ENCODE measurements at regions not wholly inside any gene's neighbourhood (a gene's known extent, or its start where the extent isn't known, plus 50 kb on each side); places are given as distances from the start of the nearest gene placed in this dataset.
A peak's percentile ranks its signal among the peaks of the same experiment; 100 is the strongest.

GRCh38 chr13:34208336-34208735 lies 390.4 kb downstream of the RFC3 start:
- ATAC-seq (ENCODE audit: low read depth) (no peak; the same call in 1 of the 2 replicates), DNase-seq (peak; percentile 21)
- H3K23ac ChIP-seq (ENCODE audit: low read depth, low read length): no peak overlapping the region
- no peak overlapping the region for H3K18ac ChIP-seq (ENCODE audit: low read depth, low read length)
- no peak overlapping the region for H2BK15ac ChIP-seq (ENCODE audit: low read depth, low read length)
- in situ Hi-C loops (cut with MboI; ENCODE audit: low sequenced_read_pairs): no loop called here
- H2BK5ac ChIP-seq (ENCODE audit: low read depth, low read length, poor library complexity, severe bottlenecking): no peak overlapping the region
- H3K27ac ChIP-seq (ENCODE audit: insufficient read depth, low read length): no peak overlapping the region
- H2AFZ ChIP-seq (replicated peaks; ENCODE audit: low read length, poor library complexity): no peak overlapping the region
- no peak for TF ChIP-seq USF2 (IDR thresholded peaks at IDR 0.05; ENCODE audit: low read depth, low read length)
- no peak for TF ChIP-seq RFX5 (IDR thresholded peaks at IDR 0.05; ENCODE audit: low read depth, low read length)
- no peak for TF ChIP-seq MXI1 (IDR thresholded peaks at IDR 0.05; ENCODE audit: borderline replicate concordance, low read depth, low read length)
- no peak for TF ChIP-seq POLR2A (IDR thresholded peaks at IDR 0.05; ENCODE audit: low read depth, low read length)
- no peak for TF ChIP-seq MAFK (IDR thresholded peaks at IDR 0.05; ENCODE audit: low read depth, low read length)
- no peak for TF ChIP-seq NFE2L2 (IDR thresholded peaks at IDR 0.05; ENCODE audit: low read depth, low read length)
- no peak for TF ChIP-seq CHD1 (IDR thresholded peaks at IDR 0.05; ENCODE audit: low read depth, low read length)
- no peak for TF ChIP-seq BHLHE40 (IDR thresholded peaks at IDR 0.05; ENCODE audit: low read depth, low read length)
- TF ChIP-seq ELK1 (IDR thresholded peaks at IDR 0.05; ENCODE audit: borderline replicate concordance, low read depth, low read length): no peak
- TF ChIP-seq CEBPB (IDR thresholded peaks at IDR 0.05; ENCODE audit: low read depth, low read length): no peak
- TF ChIP-seq FOS (IDR thresholded peaks at IDR 0.05; ENCODE audit: low read depth, low read length): no peak
- TF ChIP-seq RCOR1 (IDR thresholded peaks at IDR 0.05; ENCODE audit: insufficient replicate concordance, low read length): no peak
- TF ChIP-seq RAD21 (IDR thresholded peaks at IDR 0.05; ENCODE audit: low read length): no peak
- no peak for TF ChIP-seq CTCF (conservative IDR thresholded peaks at IDR 0.05; ENCODE audit: low read depth, low read length)
- no peak overlapping the region for H4K5ac ChIP-seq (ENCODE audit: low read depth, low read length)
- H2AK5ac ChIP-seq (ENCODE audit: low read depth, low read length): no peak overlapping the region
- H4K8ac ChIP-seq (ENCODE audit: low read depth in 2 of 2, low read length in 2 of 2): no peak overlapping the region
- no peak overlapping the region for H3K4me2 ChIP-seq (ENCODE audit: low read depth, low read length)
- no peaks in the 10 kb centered on the region for H3K27me3 ChIP-seq (ENCODE audit: control insufficient read depth, insufficient read depth, low read length)
- H4K91ac ChIP-seq (ENCODE audit: insufficient read depth, low read depth, low read length): no peak overlapping the region
- H3K79me1 ChIP-seq (ENCODE audit: low read depth in 1 of 2, low read length in 2 of 2): no peaks in the 10 kb centered on the region
- H4K20me1 ChIP-seq (ENCODE audit: insufficient read depth, low read length): no peaks in the 10 kb centered on the region
- no TSS peak for BruUV-seq (replicated peaks)
- no peak overlapping the region for H3K56ac ChIP-seq (ENCODE audit: extremely low read depth, insufficient read depth, low read length)
- H2BK20ac ChIP-seq (ENCODE audit: low read depth, low read length): no peak overlapping the region
- dilution Hi-C loops (cut with HindIII; ENCODE audit: low sequenced_read_pairs, unreplicated experiment): no loop called here
- H3K9me3 ChIP-seq (ENCODE audit: control insufficient read depth, insufficient read depth, low read length): no peaks in the 10 kb centered on the region
- no peak overlapping the region for H2AK9ac ChIP-seq (replicated peaks; ENCODE audit: low read depth, low read length, poor library complexity)
- no CpG with 5 or more reads among the region's 1 CpG for WGBS, 2 experiments (ENCODE audit: extremely low coverage in 2 of 2, insufficient read length in 1 of 2)
- ChIA-PET CTCF (no interaction called here), POLR2A (ENCODE audit: unreplicated experiment) (no interaction called here)
- H3K9ac ChIP-seq (ENCODE audit: low read depth, low read length): no peak overlapping the region
- H3K14ac ChIP-seq (replicated peaks; ENCODE audit: low read depth, low read length): peak overlapping the region; percentile 40
- H3K4me3 ChIP-seq (ENCODE audit: insufficient read depth, low read depth, low read length): no peak overlapping the region
- H2BK120ac ChIP-seq (ENCODE audit: low read depth, low read length): no peak overlapping the region
- H3K36me3 ChIP-seq (ENCODE audit: control insufficient read depth, insufficient read depth, low read length): no peaks in the 10 kb centered on the region
- no peaks in the 10 kb centered on the region; the same call in 1 of the 2 replicates for H3K9me1 ChIP-seq (ENCODE audit: insufficient read depth, low read length)
- intact Hi-C loops (cut with micrococcal nuclease): no loop called here
- H3K4ac ChIP-seq (ENCODE audit: low read depth, low read length): no peak overlapping the region
- H3K4me1 ChIP-seq (ENCODE audit: control insufficient read depth, insufficient read depth, low read length): peaks cover 5% of the 10 kb centered on the region

Measured in IMR-90 (cell line).